Glutamatergic neuron (in vitro differentiated cells): ENCODE measurements at regions not wholly inside any gene's neighbourhood (a gene's known extent, or its start where the extent isn't known, plus 50 kb on each side); places are given as distances from the start of the nearest gene placed in this dataset.

ENCODE experiments used
- DNase-seq: peaks from one replicate; pipeline ENCODE4 v3.0.0; 2022
- H3K27ac Mint-ChIP-seq: one replicate; pipeline ENCODE4 v1.8.0; 2020; ENCODE audit warnings: mild to moderate bottlenecking, mixed read lengths, inconsistent platforms; ENCODE audit not compliant: unreplicated experiment
- H3K27me3 Mint-ChIP-seq: one replicate; pipeline ENCODE4 v1.8.0; 2020; ENCODE audit warnings: mild to moderate bottlenecking, moderate library complexity, mixed read lengths, inconsistent platforms; ENCODE audit not compliant: unreplicated experiment
- H3K36me3 Mint-ChIP-seq: one replicate; pipeline ENCODE4 v1.8.0; 2020; ENCODE audit warnings: mild to moderate bottlenecking, mixed read lengths, inconsistent platforms; ENCODE audit not compliant: unreplicated experiment
- H3K4me1 Mint-ChIP-seq: one replicate; pipeline ENCODE4 v1.8.0; 2020; ENCODE audit warnings: mild to moderate bottlenecking, low read depth, mixed read lengths, inconsistent platforms; ENCODE audit not compliant: unreplicated experiment
- H3K4me3 Mint-ChIP-seq: one replicate; pipeline ENCODE4 v1.8.0; 2020; ENCODE audit warnings: mild to moderate bottlenecking, mixed read lengths, inconsistent platforms; ENCODE audit not compliant: unreplicated experiment
- H3K9me3 Mint-ChIP-seq: one replicate; pipeline ENCODE4 v1.8.0; 2020; ENCODE audit warnings: mild to moderate bottlenecking, moderate library complexity, mixed read lengths, inconsistent platforms; ENCODE audit not compliant: unreplicated experiment
- TF ChIP-seq, protein P1 (sequence below): fragments of 200-600 bp; sonication (generic); IDR thresholded peaks from one replicate; pipeline ENCODE4 v1.5.0; 2021; ENCODE audit not compliant: partially characterized antibody, unreplicated experiment

DNA sequence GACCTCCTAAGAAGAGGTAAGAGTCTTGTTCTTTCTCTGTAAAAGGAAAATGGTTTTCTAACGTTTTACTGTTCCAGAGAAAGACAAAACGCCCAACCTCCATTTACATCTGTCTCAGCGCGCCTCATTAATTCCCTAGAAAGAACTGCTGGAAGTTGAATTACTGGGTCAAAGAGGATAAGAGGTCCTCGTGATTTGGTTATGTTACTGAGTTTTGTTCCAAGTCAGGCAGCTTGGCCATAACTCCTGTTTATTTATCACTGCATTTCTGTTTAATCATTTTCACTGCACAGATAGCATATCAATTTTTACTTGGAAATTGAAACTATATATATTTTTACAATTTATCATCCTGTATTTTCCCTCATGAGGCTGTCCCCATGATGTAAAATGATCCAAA lies 112.9 kb upstream of the PEG3 start:
- Mint-ChIP-seq H3K4me1 (no peaks in the 10 kb centered on the region), H3K4me3 (no peak overlapping the region), H3K27ac (no peak overlapping the region), H3K9me3 (peaks cover 15% of the 10 kb centered on the region), H3K36me3 (no peaks in the 10 kb centered on the region), H3K27me3 (peaks cover 10% of the 10 kb centered on the region)
- TF ChIP-seq, protein P1, sequence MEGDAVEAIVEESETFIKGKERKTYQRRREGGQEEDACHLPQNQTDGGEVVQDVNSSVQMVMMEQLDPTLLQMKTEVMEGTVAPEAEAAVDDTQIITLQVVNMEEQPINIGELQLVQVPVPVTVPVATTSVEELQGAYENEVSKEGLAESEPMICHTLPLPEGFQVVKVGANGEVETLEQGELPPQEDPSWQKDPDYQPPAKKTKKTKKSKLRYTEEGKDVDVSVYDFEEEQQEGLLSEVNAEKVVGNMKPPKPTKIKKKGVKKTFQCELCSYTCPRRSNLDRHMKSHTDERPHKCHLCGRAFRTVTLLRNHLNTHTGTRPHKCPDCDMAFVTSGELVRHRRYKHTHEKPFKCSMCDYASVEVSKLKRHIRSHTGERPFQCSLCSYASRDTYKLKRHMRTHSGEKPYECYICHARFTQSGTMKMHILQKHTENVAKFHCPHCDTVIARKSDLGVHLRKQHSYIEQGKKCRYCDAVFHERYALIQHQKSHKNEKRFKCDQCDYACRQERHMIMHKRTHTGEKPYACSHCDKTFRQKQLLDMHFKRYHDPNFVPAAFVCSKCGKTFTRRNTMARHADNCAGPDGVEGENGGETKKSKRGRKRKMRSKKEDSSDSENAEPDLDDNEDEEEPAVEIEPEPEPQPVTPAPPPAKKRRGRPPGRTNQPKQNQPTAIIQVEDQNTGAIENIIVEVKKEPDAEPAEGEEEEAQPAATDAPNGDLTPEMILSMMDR: no peak
- no peak for DNase-seq

DNA sequence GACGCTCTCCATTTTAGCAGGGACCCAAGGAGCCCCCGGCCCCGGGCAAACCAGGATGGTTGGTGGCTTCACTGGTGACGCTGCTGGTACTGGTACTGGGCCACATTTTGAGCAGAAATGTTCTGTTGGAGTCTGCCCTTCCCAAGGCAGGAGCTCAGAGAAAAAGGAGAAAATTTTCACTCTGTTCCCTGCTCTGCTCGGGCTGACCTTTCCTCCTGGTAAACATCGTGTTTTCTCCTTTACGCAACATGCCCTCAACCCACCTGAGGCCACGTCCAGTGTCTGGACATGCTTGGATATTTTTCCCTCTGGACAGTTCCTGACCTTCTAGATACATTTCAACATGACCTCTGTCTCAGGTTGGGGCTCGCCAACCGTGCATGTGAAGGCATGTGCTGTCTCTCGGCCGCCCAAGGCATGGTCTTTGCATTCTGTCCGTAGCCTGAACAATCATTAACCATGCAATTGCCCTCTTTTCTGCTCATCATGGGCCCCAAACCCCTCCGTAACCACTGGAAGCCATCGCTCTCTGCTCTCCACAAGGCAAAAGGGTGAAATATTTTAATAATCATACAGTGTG lies 115.2 kb upstream of the PEG3 start:
- Mint-ChIP-seq H3K36me3 (no peaks in the 10 kb centered on the region), H3K9me3 (peaks cover 14% of the 10 kb centered on the region), H3K4me3 (no peak overlapping the region), H3K27me3 (peaks cover 6% of the 10 kb centered on the region), H3K4me1 (no peaks in the 10 kb centered on the region), H3K27ac (no peak overlapping the region)
- TF ChIP-seq, protein P1: no peak
- DNase-seq: no peak

DNA sequence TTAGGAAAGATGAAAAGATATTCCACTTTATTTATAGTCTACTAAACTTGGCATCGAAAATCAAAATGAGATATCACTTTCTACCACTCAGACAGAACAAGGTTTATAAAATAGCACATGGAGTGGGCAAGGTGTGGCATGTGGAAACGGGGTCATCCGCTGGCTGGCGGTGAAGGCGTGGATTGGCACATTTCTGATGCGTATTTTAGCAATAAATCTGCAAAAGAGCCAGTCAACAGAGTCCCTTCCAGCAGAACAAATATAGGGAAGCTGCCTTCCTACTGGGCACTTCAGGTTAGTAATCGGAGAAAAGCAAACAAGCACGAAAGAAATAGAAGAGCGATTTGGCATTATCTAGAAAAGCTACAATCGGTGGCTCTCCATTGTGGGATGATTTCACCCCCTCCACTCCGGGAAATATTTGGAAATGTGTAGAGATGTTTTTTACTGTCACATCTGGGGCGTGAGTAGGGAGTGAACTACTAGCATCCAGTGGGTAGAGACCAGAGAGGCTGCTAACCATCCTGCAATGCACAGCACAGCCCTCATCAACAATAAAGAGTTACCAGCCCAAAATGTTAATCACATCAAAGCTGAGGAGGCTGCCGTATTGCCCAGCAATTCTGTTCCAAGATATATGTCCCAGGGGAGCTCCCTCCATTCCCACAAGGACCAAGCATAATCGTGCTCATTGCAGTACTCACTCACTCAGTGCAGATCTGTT lies 116.1 kb upstream of the PEG3 start:
- Mint-ChIP-seq H3K4me3 (no peak overlapping the region), H3K9me3 (peaks cover 14% of the 10 kb centered on the region)

DNA sequence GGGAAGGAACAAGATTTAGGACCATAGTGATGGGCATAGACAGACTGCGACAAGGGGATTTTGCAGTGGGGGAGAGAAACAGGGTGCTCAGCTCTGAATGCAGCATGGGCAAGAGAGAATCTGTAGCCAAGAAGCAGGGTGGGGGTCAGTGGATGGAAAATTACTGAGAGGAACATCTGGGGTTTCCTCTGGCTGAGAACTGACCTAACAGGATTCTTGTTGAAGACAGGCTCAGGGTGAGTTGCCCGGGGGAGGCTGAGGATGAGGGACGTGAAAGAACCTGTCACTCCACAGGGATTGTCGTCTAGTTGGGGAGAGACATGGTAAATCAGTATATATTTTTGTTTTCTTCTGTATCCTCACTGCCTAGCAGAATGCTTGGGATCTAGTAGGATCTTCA lies 118.7 kb upstream of the PEG3 start:
- Mint-ChIP-seq H3K27me3 (peaks cover 4% of the 10 kb centered on the region), H3K9me3 (peaks cover 11% of the 10 kb centered on the region), H3K36me3 (no peaks in the 10 kb centered on the region), H3K4me3 (no peak overlapping the region), H3K27ac (no peak overlapping the region), H3K4me1 (no peaks in the 10 kb centered on the region)
- no peak for DNase-seq
- TF ChIP-seq, protein P1: no peak

More for the DNA sequence above, 116.1 kb upstream of the PEG3 start:
- H3K27me3 Mint-ChIP-seq: peaks cover 6% of the 10 kb centered on the region
- no peak overlapping the region for H3K27ac Mint-ChIP-seq
- no peaks in the 10 kb centered on the region for H3K36me3 Mint-ChIP-seq
- TF ChIP-seq, protein P1: no peak
- H3K4me1 Mint-ChIP-seq: no peaks in the 10 kb centered on the region
- no peak for DNase-seq

DNA sequence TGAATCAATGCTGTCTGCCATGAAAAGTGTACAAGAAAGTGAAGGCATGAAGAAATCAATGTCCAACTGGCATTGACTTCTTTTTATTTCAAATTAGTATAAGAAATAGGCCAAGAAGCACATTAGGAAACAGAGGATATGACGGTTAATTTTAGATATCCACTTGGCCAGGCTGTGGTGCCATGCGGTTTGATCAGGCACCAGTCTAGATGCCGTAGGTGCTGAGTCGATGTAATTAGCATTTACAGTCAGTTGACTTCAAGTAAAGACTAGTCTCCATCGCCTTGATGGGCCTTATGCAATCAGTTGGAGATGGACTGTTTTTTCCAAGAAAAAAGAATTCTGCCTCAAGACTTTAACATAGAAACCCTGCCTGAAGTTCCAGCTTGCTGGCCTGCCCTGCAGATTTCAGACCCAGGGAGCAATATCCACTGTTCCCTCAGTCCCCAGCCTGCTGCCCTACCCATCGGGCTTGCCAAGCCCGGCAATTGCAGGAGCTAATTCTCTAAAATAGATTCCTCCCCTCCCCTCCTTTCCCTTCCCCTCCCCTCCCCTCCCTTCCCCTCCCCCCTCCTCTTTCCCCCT lies 120.5 kb upstream of the PEG3 start:
- DNase-seq: no peak
- no peaks in the 10 kb centered on the region for H3K36me3 Mint-ChIP-seq
- H3K4me3 Mint-ChIP-seq: no peak overlapping the region
- no peak overlapping the region for H3K27ac Mint-ChIP-seq
- H3K27me3 Mint-ChIP-seq: no peaks in the 10 kb centered on the region
- peaks cover 3% of the 10 kb centered on the region for H3K4me1 Mint-ChIP-seq
- H3K9me3 Mint-ChIP-seq: peaks cover 9% of the 10 kb centered on the region
- TF ChIP-seq, protein P1: no peak
